GM23338 (cell line): ENCODE measurements at regions not wholly inside any gene's neighbourhood (a gene's known extent, or its start where the extent isn't known, plus 50 kb on each side); places are given as distances from the start of the nearest gene placed in this dataset.

Source experiments
- ATAC-seq: fragments of 200-7000 bp; cut with Tn5 transposase; 3 replicates; pipeline ENCODE4 v1.9.1; 2020
- DNase-seq: peaks from one replicate; pipeline ENCODE4 v3.0.0-alpha.2; 2015; ENCODE audit warnings: low spot score
- H2AFZ ChIP-seq: fragments of 200-600 bp; sonication (generic); 2 replicates; pipeline ENCODE4 v1.8.0; 2016; ENCODE audit warnings: antibody characterized with exemption, mild to moderate bottlenecking, moderate library complexity
- H3F3A ChIP-seq: fragments of 200-600 bp; sonication (generic); replicated peaks from 2 replicates; pipeline ENCODE4 v1.8.0; 2017; ENCODE audit warnings: antibody characterized with exemption, mixed run types, low read depth
- H3K27ac ChIP-seq: fragments of 200-600 bp; sonication (generic); 2 replicates; pipeline ENCODE4 v1.6.1; 2016; ENCODE audit warnings: low read depth
- H3K27me3 ChIP-seq: fragments of 200-600 bp; sonication (generic); 2 replicates; pipeline ENCODE4 v1.8.0; 2016; ENCODE audit warnings: mild to moderate bottlenecking, mixed run types, moderate library complexity; ENCODE audit not compliant: insufficient read depth
- H3K36me3 ChIP-seq: fragments of 200-600 bp; sonication (generic); 2 replicates; pipeline ENCODE4 v1.8.0; 2016; ENCODE audit warnings: mild to moderate bottlenecking; ENCODE audit not compliant: insufficient read depth
- H3K4me1 ChIP-seq: fragments of 200-600 bp; sonication (generic); 2 replicates; pipeline ENCODE4 v1.8.0; 2016; ENCODE audit warnings: mild to moderate bottlenecking, moderate library complexity; ENCODE audit not compliant: insufficient read depth
- H3K4me2 ChIP-seq: fragments of 200-600 bp; sonication (generic); 2 replicates; pipeline ENCODE4 v1.7.1; 2017; ENCODE audit warnings: mixed run types
- H3K4me3 ChIP-seq: fragments of 200-600 bp; sonication (generic); 2 replicates; pipeline ENCODE4 v1.6.1; 2016; ENCODE audit warnings: mixed run types
- H3K79me2 ChIP-seq: fragments of 200-600 bp; sonication (generic); replicated peaks from 2 replicates; pipeline ENCODE4 v1.8.0; 2017; ENCODE audit warnings: mild to moderate bottlenecking; ENCODE audit not compliant: insufficient read depth
- H3K9me2 ChIP-seq: fragments of 200-600 bp; sonication (generic); 2 replicates; pipeline ENCODE4 v1.8.0; 2017; ENCODE audit not compliant: insufficient read depth
- H4K20me1 ChIP-seq: fragments of 200-600 bp; sonication (generic); replicated peaks from 2 replicates; pipeline ENCODE4 v1.8.0; 2017; ENCODE audit warnings: mild to moderate bottlenecking; ENCODE audit not compliant: insufficient read depth
- H3K27ac Mint-ChIP-seq: 2 replicates; pipeline ENCODE4 v1.8.0; 2020; ENCODE audit warnings: inconsistent platforms, mild to moderate bottlenecking, moderate library complexity, mixed read lengths
- H3K27me3 Mint-ChIP-seq: 3 replicates; pipeline ENCODE4 v1.8.0; 2022; ENCODE audit warnings: low read depth, mild to moderate bottlenecking, moderate library complexity, mixed read lengths, inconsistent platforms; ENCODE audit not compliant: insufficient read depth, poor library complexity
- H3K36me3 Mint-ChIP-seq: 3 replicates; pipeline ENCODE4 v1.8.0; 2021; ENCODE audit warnings: low read depth, mild to moderate bottlenecking, inconsistent platforms, moderate library complexity, mixed read lengths
- H3K4me1 Mint-ChIP-seq: 3 replicates; pipeline ENCODE4 v1.8.0; 2020; ENCODE audit warnings: mild to moderate bottlenecking, inconsistent platforms, mixed read lengths
- H3K4me3 Mint-ChIP-seq: 3 replicates; pipeline ENCODE4 v1.8.0; 2021; ENCODE audit warnings: moderate library complexity, mild to moderate bottlenecking, inconsistent platforms, mixed read lengths
- H3K9me3 Mint-ChIP-seq: 3 replicates; pipeline ENCODE4 v1.8.0; 2020; ENCODE audit warnings: moderate library complexity, mild to moderate bottlenecking, inconsistent platforms, mixed read lengths
- CREB1 ChIP-seq: fragments of 250-450 bp; sonication (Bioruptor Pico); IDR thresholded peaks from 2 replicates; pipeline ENCODE4 v1.5.0; 2020; ENCODE audit warnings: low read depth, mild to moderate bottlenecking, moderate library complexity
- JUNB ChIP-seq: IDR thresholded peaks from one replicate; pipeline ENCODE4 v1.6.1; 2016; ENCODE audit warnings: antibody characterized with exemption; ENCODE audit not compliant: unreplicated experiment
- NANOG ChIP-seq: IDR thresholded peaks from 2 replicates; pipeline ENCODE4 v1.6.1; 2016; ENCODE audit warnings: antibody characterized with exemption, borderline replicate concordance
- POLR2AphosphoS5 ChIP-seq: IDR thresholded peaks from 2 replicates; pipeline ENCODE4 v1.6.1; 2016; ENCODE audit warnings: antibody characterized with exemption, low read depth
- REST ChIP-seq: IDR thresholded peaks from one replicate; pipeline ENCODE4 v1.6.1; 2018; ENCODE audit warnings: antibody characterized with exemption; ENCODE audit not compliant: unreplicated experiment
- STAT1 ChIP-seq: IDR thresholded peaks from one replicate; pipeline ENCODE4 v1.6.1; 2016; ENCODE audit warnings: antibody characterized with exemption; ENCODE audit not compliant: unreplicated experiment
- ZNF331 ChIP-seq: fragments of 250-450 bp; sonication (Bioruptor Pico); IDR thresholded peaks from 2 replicates; pipeline ENCODE4 v1.5.0; 2020; ENCODE audit warnings: low read depth, mild to moderate bottlenecking, moderate library complexity
- TF ChIP-seq, protein P1 (sequence below), 2 experiments: fragments of 200-600 bp in 1 of 2; sonication (generic) in 1 of 2; conservative IDR thresholded peaks; 2 replicates each; pipeline versions ENCODE4 v1.5.1 to v1.6.1; 2016 to 2017; ENCODE audit warnings: antibody characterized with exemption in 2 of 2, low read depth in 2 of 2, mild to moderate bottlenecking in 2 of 2, moderate library complexity in 1 of 2
- TF ChIP-seq, protein P2 (sequence below): IDR thresholded peaks from 2 replicates; pipeline ENCODE4 v1.6.1; 2016; ENCODE audit warnings: antibody characterized with exemption

DNA sequence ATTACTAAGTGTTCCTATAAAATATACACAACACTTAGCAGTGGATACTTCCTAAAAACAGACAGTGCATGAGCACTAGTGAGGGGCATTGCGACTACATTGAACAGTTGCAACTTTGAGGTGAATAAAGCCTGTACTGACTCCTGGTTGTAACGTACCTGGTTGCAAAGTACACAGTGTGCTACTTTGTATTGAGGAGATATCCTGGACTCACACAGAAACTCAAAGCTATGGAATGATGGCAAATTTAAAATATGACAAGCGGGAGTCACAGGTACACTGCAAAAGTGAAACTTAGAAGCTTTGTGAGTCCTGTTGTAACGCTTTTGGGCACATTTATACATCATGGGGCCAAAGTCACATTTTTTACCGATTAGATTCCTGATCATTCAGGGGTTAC lies 55.6 kb upstream of the HLA-A start:
- Histone ChIP-seq H3K4me1 (peaks cover 3% of the 10 kb centered on the region; the same call in 1 of the 2 replicates), H4K20me1 (no peaks in the 10 kb centered on the region), H3K4me2 (peak overlapping the region; percentile 78), H2AFZ (no peak overlapping the region), H3F3A (no peaks in the 10 kb centered on the region), H3K79me2 (no peaks in the 10 kb centered on the region), H3K27me3 (peaks cover 31% of the 10 kb centered on the region), H3K9me2 (no peaks in the 10 kb centered on the region), H3K36me3 (no peaks in the 10 kb centered on the region), H3K27ac (no peak overlapping the region), H3K4me3 (peak overlapping the region; percentile 55)
- Mint-ChIP-seq H3K27me3 (peaks cover 42% of the 10 kb centered on the region), H3K36me3 (peaks cover 13% of the 10 kb centered on the region), H3K4me3 (peak overlapping the region; percentile 76; the same call in 2 of the 3 replicates), H3K9me3 (peaks cover 23% of the 10 kb centered on the region), H3K27ac (no peak overlapping the region), H3K4me1 (no peaks in the 10 kb centered on the region; the same call in 1 of the 3 replicates)
- no peak for ATAC-seq
- no peak for DNase-seq
- TF ChIP-seq ZNF331 (CRISPR knock-in tag) = no peak
- TF ChIP-seq, protein P1, sequence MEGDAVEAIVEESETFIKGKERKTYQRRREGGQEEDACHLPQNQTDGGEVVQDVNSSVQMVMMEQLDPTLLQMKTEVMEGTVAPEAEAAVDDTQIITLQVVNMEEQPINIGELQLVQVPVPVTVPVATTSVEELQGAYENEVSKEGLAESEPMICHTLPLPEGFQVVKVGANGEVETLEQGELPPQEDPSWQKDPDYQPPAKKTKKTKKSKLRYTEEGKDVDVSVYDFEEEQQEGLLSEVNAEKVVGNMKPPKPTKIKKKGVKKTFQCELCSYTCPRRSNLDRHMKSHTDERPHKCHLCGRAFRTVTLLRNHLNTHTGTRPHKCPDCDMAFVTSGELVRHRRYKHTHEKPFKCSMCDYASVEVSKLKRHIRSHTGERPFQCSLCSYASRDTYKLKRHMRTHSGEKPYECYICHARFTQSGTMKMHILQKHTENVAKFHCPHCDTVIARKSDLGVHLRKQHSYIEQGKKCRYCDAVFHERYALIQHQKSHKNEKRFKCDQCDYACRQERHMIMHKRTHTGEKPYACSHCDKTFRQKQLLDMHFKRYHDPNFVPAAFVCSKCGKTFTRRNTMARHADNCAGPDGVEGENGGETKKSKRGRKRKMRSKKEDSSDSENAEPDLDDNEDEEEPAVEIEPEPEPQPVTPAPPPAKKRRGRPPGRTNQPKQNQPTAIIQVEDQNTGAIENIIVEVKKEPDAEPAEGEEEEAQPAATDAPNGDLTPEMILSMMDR (conservative IDR thresholded peaks at IDR 0.05; ENCODE audit: low read depth in 2 of 2) = no peak

DNA sequence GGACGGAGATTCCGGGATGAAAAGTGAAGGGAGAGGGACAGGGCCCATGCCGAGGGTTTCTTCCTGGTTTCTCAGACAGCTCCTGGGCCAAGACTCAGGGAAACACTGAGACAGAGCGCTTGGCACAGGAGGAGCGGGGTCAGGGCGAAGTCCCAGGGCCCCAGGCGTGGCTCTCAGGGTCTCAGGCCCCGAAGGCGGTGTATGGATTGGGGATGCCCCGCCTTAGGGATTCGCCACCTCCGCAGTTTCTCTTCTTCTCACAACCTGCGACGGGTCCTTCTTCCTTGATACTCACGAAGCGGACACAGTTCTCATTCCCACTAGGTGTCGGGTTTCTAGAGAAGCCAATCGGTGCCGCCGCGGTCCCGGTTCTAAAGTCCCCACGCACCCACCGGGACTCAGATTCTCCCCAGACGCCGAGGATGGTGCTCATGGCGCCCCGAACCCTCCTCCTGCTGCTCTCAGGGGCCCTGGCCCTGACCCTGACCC lies 55.0 kb upstream of the HLA-A start:
- H3K4me3 Mint-ChIP-seq = peak overlapping the region; percentile 76
- TF ChIP-seq, protein P1 (conservative IDR thresholded peaks at IDR 0.05; ENCODE audit: low read depth in 2 of 2) = no peak
- TF ChIP-seq, protein P2, sequence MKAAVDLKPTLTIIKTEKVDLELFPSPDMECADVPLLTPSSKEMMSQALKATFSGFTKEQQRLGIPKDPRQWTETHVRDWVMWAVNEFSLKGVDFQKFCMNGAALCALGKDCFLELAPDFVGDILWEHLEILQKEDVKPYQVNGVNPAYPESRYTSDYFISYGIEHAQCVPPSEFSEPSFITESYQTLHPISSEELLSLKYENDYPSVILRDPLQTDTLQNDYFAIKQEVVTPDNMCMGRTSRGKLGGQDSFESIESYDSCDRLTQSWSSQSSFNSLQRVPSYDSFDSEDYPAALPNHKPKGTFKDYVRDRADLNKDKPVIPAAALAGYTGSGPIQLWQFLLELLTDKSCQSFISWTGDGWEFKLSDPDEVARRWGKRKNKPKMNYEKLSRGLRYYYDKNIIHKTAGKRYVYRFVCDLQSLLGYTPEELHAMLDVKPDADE = no peak
- TF ChIP-seq STAT1 (no peak), REST (no peak), NANOG (no peak), POLR2AphosphoS5 (no peak), CREB1 (no peak), JUNB (no peak)
- H3F3A ChIP-seq = no peaks in the 10 kb centered on the region
- no peak overlapping the region for H3K27ac ChIP-seq
- no peaks in the 10 kb centered on the region for H3K79me2 ChIP-seq
- peak overlapping the region; percentile 55 for H3K4me3 ChIP-seq
- H3K4me1 ChIP-seq = peaks cover 3% of the 10 kb centered on the region; the same call in 1 of the 2 replicates
- no peaks in the 10 kb centered on the region; the same call in 1 of the 3 replicates for H3K4me1 Mint-ChIP-seq
- H4K20me1 ChIP-seq = no peaks in the 10 kb centered on the region
- H3K27me3 ChIP-seq = peaks cover 31% of the 10 kb centered on the region
- no peak overlapping the region for H3K27ac Mint-ChIP-seq
- peaks cover 42% of the 10 kb centered on the region for H3K27me3 Mint-ChIP-seq
- no peaks in the 10 kb centered on the region for H3K9me2 ChIP-seq
- peak overlapping the region; percentile 78 for H3K4me2 ChIP-seq
- H3K36me3 Mint-ChIP-seq = peaks cover 11% of the 10 kb centered on the region
- DNase-seq = peak; percentile 67
- H3K9me3 Mint-ChIP-seq = peaks cover 18% of the 10 kb centered on the region; the same call in 2 of the 3 replicates
- peak; percentile 68 for ATAC-seq
- H2AFZ ChIP-seq = peak overlapping the region; percentile 96
- no peaks in the 10 kb centered on the region for H3K36me3 ChIP-seq
